Ishikawa (cell line): ENCODE measurements at regions not wholly inside any gene's neighbourhood (a gene's known extent, or its start where the extent isn't known, plus 50 kb on each side); places are given as distances from the start of the nearest gene placed in this dataset.

Source experiments
- EGR1 ChIP-seq: IDR thresholded peaks from 2 replicates; pipeline ENCODE4 v1.6.1; 2012
- EP300 ChIP-seq: IDR thresholded peaks from 2 replicates; pipeline ENCODE4 v1.6.1; 2012; ENCODE audit warnings: borderline replicate concordance
- FOXM1 ChIP-seq: IDR thresholded peaks from 2 replicates; pipeline ENCODE4 v1.6.1; 2012; ENCODE audit warnings: low read depth, borderline replicate concordance
- RAD21 ChIP-seq: IDR thresholded peaks from 2 replicates; pipeline ENCODE4 v1.6.1; 2012; ENCODE audit warnings: low read depth
- TAF1 ChIP-seq: IDR thresholded peaks from 2 replicates; pipeline ENCODE4 v1.6.1; 2012; ENCODE audit warnings: low read depth, mild to moderate bottlenecking
- YY1 ChIP-seq: IDR thresholded peaks from 2 replicates; pipeline ENCODE4 v1.6.1; 2012; ENCODE audit warnings: low read depth
- ZBTB7A ChIP-seq: IDR thresholded peaks from 2 replicates; pipeline ENCODE4 v1.6.1; 2012; ENCODE audit warnings: low read depth
- TF ChIP-seq, protein P1 (sequence below): IDR thresholded peaks from 2 replicates; pipeline ENCODE4 v1.6.1; 2012; ENCODE audit warnings: low read depth, mild to moderate bottlenecking
- TF ChIP-seq, protein P2 (sequence below): IDR thresholded peaks from 2 replicates; pipeline ENCODE4 v1.6.1; 2012

DNA sequence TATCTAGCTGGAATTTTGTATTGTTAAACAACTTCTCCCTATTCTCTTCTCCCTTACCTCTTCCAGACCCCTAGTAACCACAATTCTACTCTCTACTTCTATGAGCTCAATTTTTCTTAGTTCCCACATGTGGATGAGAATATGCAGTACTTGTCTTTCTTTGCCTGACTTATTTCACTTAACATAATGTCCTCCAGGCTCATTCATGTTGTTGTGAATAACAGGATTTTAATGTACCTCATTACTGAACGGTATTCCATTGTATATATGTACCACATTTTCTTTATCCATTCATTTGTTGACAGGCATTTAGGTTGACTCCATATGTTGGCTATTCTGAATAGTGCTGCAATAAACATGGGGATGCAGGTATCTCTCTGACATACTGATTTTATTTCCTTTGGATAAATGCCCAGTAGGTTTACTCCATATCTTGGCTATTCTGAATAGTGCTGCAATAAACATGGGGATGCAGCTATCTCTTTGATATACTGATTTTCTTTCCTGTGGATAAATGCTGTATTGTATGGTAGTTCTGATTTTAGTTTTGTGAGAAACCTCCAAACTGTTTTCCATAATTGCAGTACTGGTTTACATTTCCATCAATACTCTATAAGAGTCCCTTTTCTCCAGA, 116.0 kb upstream of the INHBA start:
- TF ChIP-seq EGR1 (no peak), FOXM1 (no peak), RAD21 (no peak), EP300 (no peak), ZBTB7A (no peak), TAF1 (no peak), YY1 (no peak)
- TF ChIP-seq, protein P1, sequence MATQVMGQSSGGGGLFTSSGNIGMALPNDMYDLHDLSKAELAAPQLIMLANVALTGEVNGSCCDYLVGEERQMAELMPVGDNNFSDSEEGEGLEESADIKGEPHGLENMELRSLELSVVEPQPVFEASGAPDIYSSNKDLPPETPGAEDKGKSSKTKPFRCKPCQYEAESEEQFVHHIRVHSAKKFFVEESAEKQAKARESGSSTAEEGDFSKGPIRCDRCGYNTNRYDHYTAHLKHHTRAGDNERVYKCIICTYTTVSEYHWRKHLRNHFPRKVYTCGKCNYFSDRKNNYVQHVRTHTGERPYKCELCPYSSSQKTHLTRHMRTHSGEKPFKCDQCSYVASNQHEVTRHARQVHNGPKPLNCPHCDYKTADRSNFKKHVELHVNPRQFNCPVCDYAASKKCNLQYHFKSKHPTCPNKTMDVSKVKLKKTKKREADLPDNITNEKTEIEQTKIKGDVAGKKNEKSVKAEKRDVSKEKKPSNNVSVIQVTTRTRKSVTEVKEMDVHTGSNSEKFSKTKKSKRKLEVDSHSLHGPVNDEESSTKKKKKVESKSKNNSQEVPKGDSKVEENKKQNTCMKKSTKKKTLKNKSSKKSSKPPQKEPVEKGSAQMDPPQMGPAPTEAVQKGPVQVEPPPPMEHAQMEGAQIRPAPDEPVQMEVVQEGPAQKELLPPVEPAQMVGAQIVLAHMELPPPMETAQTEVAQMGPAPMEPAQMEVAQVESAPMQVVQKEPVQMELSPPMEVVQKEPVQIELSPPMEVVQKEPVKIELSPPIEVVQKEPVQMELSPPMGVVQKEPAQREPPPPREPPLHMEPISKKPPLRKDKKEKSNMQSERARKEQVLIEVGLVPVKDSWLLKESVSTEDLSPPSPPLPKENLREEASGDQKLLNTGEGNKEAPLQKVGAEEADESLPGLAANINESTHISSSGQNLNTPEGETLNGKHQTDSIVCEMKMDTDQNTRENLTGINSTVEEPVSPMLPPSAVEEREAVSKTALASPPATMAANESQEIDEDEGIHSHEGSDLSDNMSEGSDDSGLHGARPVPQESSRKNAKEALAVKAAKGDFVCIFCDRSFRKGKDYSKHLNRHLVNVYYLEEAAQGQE: no peak
- TF ChIP-seq, protein P2, sequence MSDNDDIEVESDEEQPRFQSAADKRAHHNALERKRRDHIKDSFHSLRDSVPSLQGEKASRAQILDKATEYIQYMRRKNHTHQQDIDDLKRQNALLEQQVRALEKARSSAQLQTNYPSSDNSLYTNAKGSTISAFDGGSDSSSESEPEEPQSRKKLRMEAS: no peak
